AG10803 (cell line): ENCODE measurements at regions not wholly inside any gene's neighbourhood (a gene's known extent, or its start where the extent isn't known, plus 50 kb on each side); places are given as distances from the start of the nearest gene placed in this dataset.
A peak's percentile ranks its signal among the peaks of the same experiment; 100 is the strongest.

Experiments
- DNase-seq: peaks from one replicate; pipeline ENCODE4 v3.0.0; 2010; ENCODE audit warnings: low read depth
- H3K4me3 ChIP-seq: 2 replicates; pipeline ENCODE4 v1.5.1; 2011; ENCODE audit warnings: mild to moderate bottlenecking, low read length, control low read depth
- CTCF ChIP-seq: conservative IDR thresholded peaks from 2 replicates; pipeline ENCODE4 v1.5.1; 2011; ENCODE audit warnings: mild to moderate bottlenecking, low read length, control low read depth, inconsistent platforms

- H3K4me3 ChIP-seq, result no peak overlapping the region
- TF ChIP-seq CTCF, result no peak
- DNase-seq, result no peak
Measured at GRCh38 chr10:4249841-4250586, 465.0 kb upstream of the KLF6 start.

GRCh38 chr10:4247379-4247778 is 462.4 kb upstream of the KLF6 start:
- no peak for TF ChIP-seq CTCF
- no peak overlapping the region for H3K4me3 ChIP-seq
- no peak for DNase-seq

GRCh38 chr10:4246881-4247358 is 461.9 kb upstream of the KLF6 start:
- peak; percentile 95 for DNase-seq
- no peak for TF ChIP-seq CTCF
- H3K4me3 ChIP-seq, result no peak overlapping the region

GRCh38 chr10:4243651-4244050 is 458.6 kb upstream of the KLF6 start:
- no peak for TF ChIP-seq CTCF
- H3K4me3 ChIP-seq, result peak overlapping the region; percentile 54
- DNase-seq, result peak; percentile 99

- TF ChIP-seq CTCF, result no peak
- H3K4me3 ChIP-seq, result peak overlapping the region; percentile 54
- DNase-seq, result no peak
Measured at GRCh38 chr10:4243169-4243568, 458.2 kb upstream of the KLF6 start.

- DNase-seq, result peak; percentile 95
- no peak for TF ChIP-seq CTCF
- H3K4me3 ChIP-seq, result peak overlapping the region; percentile 54
Measured at GRCh38 chr10:4242561-4243035, 457.6 kb upstream of the KLF6 start.

GRCh38 chr10:4241724-4242345 is 456.8 kb upstream of the KLF6 start:
- peak; percentile 100 for DNase-seq
- no peak for TF ChIP-seq CTCF
- peak overlapping the region; percentile 54 for H3K4me3 ChIP-seq
